Activated T-cell treated with anti-CD3 and anti-CD28 coated beads, Interleukin-2, amount 50 U/mL, for 4 hours (primary cell): ENCODE measurements at regions not wholly inside any gene's neighbourhood (a gene's known extent, or its start where the extent isn't known, plus 50 kb on each side); places are given as distances from the start of the nearest gene placed in this dataset.

Source experiments
- ATAC-seq, 2 donors: fragments of 200-7000 bp; cut with Tn5 transposase; one replicate each; pipeline ENCODE4 v1.10.0; 2021
- DNase-seq: peaks from one replicate; pipeline ENCODE4 v3.0.0-alpha.2; 2020
- H3K27me3 Mint-ChIP-seq: one replicate; pipeline ENCODE4 v1.8.0; 2021; ENCODE audit warnings: low read depth, mixed read lengths
- H3K36me3 Mint-ChIP-seq: one replicate; pipeline ENCODE4 v1.8.0; 2022; ENCODE audit warnings: mixed read lengths; ENCODE audit not compliant: insufficient read depth
- H3K4me1 Mint-ChIP-seq: one replicate; pipeline ENCODE4 v1.8.0; 2021; ENCODE audit warnings: low read depth, mixed read lengths
- H3K4me3 Mint-ChIP-seq: one replicate; pipeline ENCODE4 v1.8.0; 2021; ENCODE audit warnings: mild to moderate bottlenecking, moderate library complexity, mixed read lengths
- H3K9me3 Mint-ChIP-seq: one replicate; pipeline ENCODE4 v1.8.0; 2021; ENCODE audit warnings: mixed read lengths

GRCh38 chrX:46447384-46447783, 97.8 kb downstream of the ZNF674 start:
- no peak for DNase-seq
- Mint-ChIP-seq H3K4me1 (peaks cover 20% of the 10 kb centered on the region), H3K36me3 (peaks cover 10% of the 10 kb centered on the region), H3K4me3 (peak overlapping the region; percentile 83), H3K9me3 (no peaks in the 10 kb centered on the region), H3K27me3 (no peaks in the 10 kb centered on the region)
- peak in 1 of 2 donors; percentile 51 for ATAC-seq

GRCh38 chrX:46446727-46447378, 98.4 kb downstream of the ZNF674 start:
- Mint-ChIP-seq H3K36me3 (peaks cover 6% of the 10 kb centered on the region), H3K9me3 (no peaks in the 10 kb centered on the region), H3K27me3 (no peaks in the 10 kb centered on the region), H3K4me1 (peaks cover 17% of the 10 kb centered on the region), H3K4me3 (peak overlapping the region; percentile 83)
- DNase-seq (peak; percentile 81), ATAC-seq (peak; percentile 93 to 97)

GRCh38 chrX:46444011-46444410, 101.2 kb downstream of the ZNF674 start:
- Mint-ChIP-seq H3K4me3 (no peak overlapping the region), H3K36me3 (no peaks in the 10 kb centered on the region), H3K9me3 (no peaks in the 10 kb centered on the region), H3K4me1 (peaks cover 13% of the 10 kb centered on the region), H3K27me3 (no peaks in the 10 kb centered on the region)
- DNase-seq, result no peak
- no peak for ATAC-seq

GRCh38 chrX:46436744-46437143, 108.5 kb downstream of the ZNF674 start:
- ATAC-seq (no peak), DNase-seq (no peak)
- Mint-ChIP-seq H3K9me3 (no peaks in the 10 kb centered on the region), H3K4me1 (no peaks in the 10 kb centered on the region), H3K4me3 (no peak overlapping the region), H3K27me3 (no peaks in the 10 kb centered on the region), H3K36me3 (no peaks in the 10 kb centered on the region)

- DNase-seq (no peak), ATAC-seq (no peak)
- Mint-ChIP-seq H3K27me3 (no peaks in the 10 kb centered on the region), H3K4me3 (no peak overlapping the region), H3K36me3 (no peaks in the 10 kb centered on the region), H3K4me1 (no peaks in the 10 kb centered on the region), H3K9me3 (no peaks in the 10 kb centered on the region)
These were observed 111.3 kb downstream of the ZNF674 start for GRCh38 chrX:46433892-46434291.

GRCh38 chrX:46408553-46409407, 136.4 kb downstream of the ZNF674 start:
- H3K27me3 Mint-ChIP-seq, result no peaks in the 10 kb centered on the region
- H3K36me3 Mint-ChIP-seq, result no peaks in the 10 kb centered on the region
- no peaks in the 10 kb centered on the region for H3K9me3 Mint-ChIP-seq
- DNase-seq (peak; percentile 71), ATAC-seq (no peak)
- no peak overlapping the region for H3K4me3 Mint-ChIP-seq
- H3K4me1 Mint-ChIP-seq, result peaks cover 2% of the 10 kb centered on the region

GRCh38 chrX:46407753-46408130, 137.5 kb downstream of the ZNF674 start:
- no peak overlapping the region for H3K4me3 Mint-ChIP-seq
- H3K36me3 Mint-ChIP-seq, result no peaks in the 10 kb centered on the region
- peaks cover 2% of the 10 kb centered on the region for H3K4me1 Mint-ChIP-seq
- H3K27me3 Mint-ChIP-seq, result no peaks in the 10 kb centered on the region
- no peaks in the 10 kb centered on the region for H3K9me3 Mint-ChIP-seq
- DNase-seq (no peak), ATAC-seq (no peak)

GRCh38 chrX:46407036-46407752, 138.0 kb downstream of the ZNF674 start:
- ATAC-seq (no peak), DNase-seq (no peak)
- H3K4me1 Mint-ChIP-seq, result peaks cover 2% of the 10 kb centered on the region
- no peaks in the 10 kb centered on the region for H3K9me3 Mint-ChIP-seq
- H3K4me3 Mint-ChIP-seq, result no peak overlapping the region
- H3K27me3 Mint-ChIP-seq, result no peaks in the 10 kb centered on the region
- H3K36me3 Mint-ChIP-seq, result no peaks in the 10 kb centered on the region

- ATAC-seq, result no peak
- Mint-ChIP-seq H3K36me3 (no peaks in the 10 kb centered on the region), H3K27me3 (no peaks in the 10 kb centered on the region), H3K4me3 (no peak overlapping the region), H3K4me1 (peaks cover 2% of the 10 kb centered on the region), H3K9me3 (no peaks in the 10 kb centered on the region)
- DNase-seq, result no peak
These were observed 140.4 kb downstream of the ZNF674 start for GRCh38 chrX:46404774-46405173.

GRCh38 chrX:46400530-46401443, 144.4 kb downstream of the ZNF674 start:
- Mint-ChIP-seq H3K9me3 (peaks cover 3% of the 10 kb centered on the region), H3K4me3 (no peak overlapping the region), H3K36me3 (no peaks in the 10 kb centered on the region), H3K4me1 (no peaks in the 10 kb centered on the region), H3K27me3 (no peaks in the 10 kb centered on the region)
- DNase-seq (no peak), ATAC-seq (no peak)

GRCh38 chrX:46398874-46399273, 146.3 kb downstream of the ZNF674 start:
- ATAC-seq, result no peak
- no peak overlapping the region for H3K4me3 Mint-ChIP-seq
- no peaks in the 10 kb centered on the region for H3K4me1 Mint-ChIP-seq
- peaks cover 3% of the 10 kb centered on the region for H3K9me3 Mint-ChIP-seq
- no peaks in the 10 kb centered on the region for H3K36me3 Mint-ChIP-seq
- no peaks in the 10 kb centered on the region for H3K27me3 Mint-ChIP-seq
- DNase-seq, result no peak

GRCh38 chrX:46398126-46398525, 147.1 kb downstream of the ZNF674 start:
- no peaks in the 10 kb centered on the region for H3K36me3 Mint-ChIP-seq
- H3K4me3 Mint-ChIP-seq, result no peak overlapping the region
- peaks cover 3% of the 10 kb centered on the region for H3K9me3 Mint-ChIP-seq
- ATAC-seq (no peak), DNase-seq (no peak)
- H3K27me3 Mint-ChIP-seq, result no peaks in the 10 kb centered on the region
- H3K4me1 Mint-ChIP-seq, result no peaks in the 10 kb centered on the region

- no peak overlapping the region for H3K4me3 Mint-ChIP-seq
- no peaks in the 10 kb centered on the region for H3K36me3 Mint-ChIP-seq
- no peaks in the 10 kb centered on the region for H3K9me3 Mint-ChIP-seq
- H3K4me1 Mint-ChIP-seq, result no peaks in the 10 kb centered on the region
- H3K27me3 Mint-ChIP-seq, result no peaks in the 10 kb centered on the region
- DNase-seq (no peak), ATAC-seq (no peak)
These were observed 158.7 kb downstream of the ZNF674 start for GRCh38 chrX:46386511-46386910.

GRCh38 chrX:46383006-46383405, 162.2 kb downstream of the ZNF674 start:
- ATAC-seq (no peak), DNase-seq (no peak)
- H3K4me3 Mint-ChIP-seq, result no peak overlapping the region
- H3K9me3 Mint-ChIP-seq, result no peaks in the 10 kb centered on the region
- H3K36me3 Mint-ChIP-seq, result no peaks in the 10 kb centered on the region
- H3K4me1 Mint-ChIP-seq, result no peaks in the 10 kb centered on the region
- peaks cover 1% of the 10 kb centered on the region for H3K27me3 Mint-ChIP-seq
